ENCODE measurements at regions not wholly inside any gene's neighbourhood (a gene's known extent, or its start where the extent isn't known, plus 50 kb on each side); places are given as distances from the start of the nearest gene placed in this dataset.

- TF ChIP-seq CTCF (conservative IDR thresholded peaks at IDR 0.05) (no peak), EZH2 (IDR thresholded peaks at IDR 0.05; ENCODE audit: low read depth) (no peak)
Observed at GRCh38 chr14:87149583-87150354, 843.2 kb downstream of the GALC start.

Data from PC-9 (cell line).